Subcutaneous abdominal adipose tissue (tissue), 5 donors: ENCODE measurements at regions not wholly inside any gene's neighbourhood (a gene's known extent, or its start where the extent isn't known, plus 50 kb on each side); places are given as distances from the start of the nearest gene placed in this dataset.

Experiments used
- H3K27ac ChIP-seq: one replicate; pipeline ENCODE4 v1.7.0; 2013; ENCODE audit warnings: low read depth, mild to moderate bottlenecking, inconsistent platforms, low read length, moderate library complexity
- H3K27me3 ChIP-seq, 5 donors: one replicate each; pipeline ENCODE4 v1.7.0; 2013; ENCODE audit warnings: low read length in 5 of 5, inconsistent platforms in 1 of 5; ENCODE audit not compliant: control insufficient read depth in 5 of 5, insufficient read depth in 4 of 5
- H3K36me3 ChIP-seq, 5 donors: one replicate each; pipeline ENCODE4 v1.7.0; 2013; ENCODE audit warnings: low read length in 5 of 5; ENCODE audit not compliant: control insufficient read depth in 5 of 5, insufficient read depth in 5 of 5
- H3K4me1 ChIP-seq, 5 donors: one replicate each; pipeline ENCODE4 v1.7.0; 2013; ENCODE audit warnings: low read length in 5 of 5, mild to moderate bottlenecking in 3 of 5, moderate library complexity in 1 of 5; ENCODE audit not compliant: control insufficient read depth in 5 of 5, insufficient read depth in 5 of 5
- H3K4me3 ChIP-seq, 5 donors: one replicate each; pipeline ENCODE4 v1.7.0; 2013; ENCODE audit warnings: low read length in 5 of 5, low read depth in 1 of 5
- H3K9ac ChIP-seq, 5 donors: one replicate each; pipeline ENCODE4 v1.7.0; 2013; ENCODE audit warnings: low read length in 5 of 5, mild to moderate bottlenecking in 4 of 5, moderate library complexity in 3 of 5
- H3K9me3 ChIP-seq, 5 donors: one replicate each; pipeline ENCODE4 v1.7.0; 2013; ENCODE audit warnings: low read length in 5 of 5; ENCODE audit not compliant: control insufficient read depth in 5 of 5
- donor health status: healthy.
- donor health status: healthy.
- donor health status: healthy.
- donor health status: healthy.
- donor health status: healthy.

DNA sequence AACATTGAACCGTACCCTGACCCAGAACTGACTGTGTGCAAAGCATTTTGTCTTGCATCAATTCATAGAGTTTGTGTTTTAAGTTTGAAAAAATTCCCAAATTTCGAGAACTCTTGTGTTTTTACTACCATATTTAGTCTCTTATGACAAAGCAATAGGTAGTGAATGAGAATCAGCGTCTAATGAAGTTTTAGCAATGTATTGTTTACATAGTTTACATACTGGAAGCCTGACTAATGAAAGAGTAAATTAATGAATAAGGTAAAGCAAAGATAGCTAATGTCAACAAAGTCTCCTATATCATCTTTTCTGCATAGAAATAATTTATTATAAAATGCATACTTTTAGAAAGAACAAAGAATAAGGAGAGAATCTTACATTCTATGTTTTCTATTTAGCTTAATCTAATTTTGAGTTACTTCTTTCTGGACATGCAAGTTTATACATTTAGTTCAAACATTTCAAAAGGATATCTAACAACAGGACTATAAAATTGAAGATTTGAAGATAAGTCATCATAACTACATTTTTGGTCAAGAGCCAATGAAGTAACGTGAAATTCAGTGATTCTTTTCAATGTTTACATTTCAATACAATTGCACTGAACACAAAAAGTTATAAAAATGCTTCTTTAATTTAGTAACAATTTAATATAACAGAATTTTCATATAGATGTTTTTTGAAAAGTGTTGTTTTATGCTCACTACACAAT lies 1943.7 kb downstream of the NCAM2 start:
- Histone ChIP-seq H3K27ac (no peak overlapping the region), H3K4me1 (no peaks in the 10 kb centered on the region), H3K36me3 (no peaks in the 10 kb centered on the region), H3K9me3 (no peaks in the 10 kb centered on the region), H3K9ac (no peak overlapping the region), H3K27me3 (no peaks in the 10 kb centered on the region), H3K4me3 (no peak overlapping the region)

DNA sequence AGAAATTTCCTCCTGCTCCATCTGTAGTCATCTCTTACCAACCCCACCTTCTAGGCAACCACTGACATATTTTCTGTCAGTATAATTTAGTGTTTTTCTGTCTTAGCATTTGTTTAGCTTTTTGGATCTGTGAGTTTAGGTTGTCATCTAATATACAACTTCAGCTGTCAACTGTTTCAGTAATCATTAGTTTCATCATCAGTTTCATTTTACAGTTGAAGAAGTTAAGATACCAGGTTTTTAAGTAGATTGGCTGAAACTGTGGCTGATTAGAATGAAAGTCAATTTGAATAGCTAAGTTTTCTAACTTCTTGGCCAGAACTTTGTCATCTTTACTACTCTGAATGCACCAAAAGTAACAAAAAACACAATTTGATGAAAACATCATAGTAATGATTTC lies 1957.3 kb downstream of the NCAM2 start:
- H3K36me3 ChIP-seq = no peaks in the 10 kb centered on the region
- no peaks in the 10 kb centered on the region for H3K4me1 ChIP-seq
- no peaks in the 10 kb centered on the region for H3K9me3 ChIP-seq
- H3K27me3 ChIP-seq = no peaks in the 10 kb centered on the region
- no peak overlapping the region for H3K27ac ChIP-seq
- H3K9ac ChIP-seq = no peak overlapping the region
- H3K4me3 ChIP-seq = no peak overlapping the region

DNA sequence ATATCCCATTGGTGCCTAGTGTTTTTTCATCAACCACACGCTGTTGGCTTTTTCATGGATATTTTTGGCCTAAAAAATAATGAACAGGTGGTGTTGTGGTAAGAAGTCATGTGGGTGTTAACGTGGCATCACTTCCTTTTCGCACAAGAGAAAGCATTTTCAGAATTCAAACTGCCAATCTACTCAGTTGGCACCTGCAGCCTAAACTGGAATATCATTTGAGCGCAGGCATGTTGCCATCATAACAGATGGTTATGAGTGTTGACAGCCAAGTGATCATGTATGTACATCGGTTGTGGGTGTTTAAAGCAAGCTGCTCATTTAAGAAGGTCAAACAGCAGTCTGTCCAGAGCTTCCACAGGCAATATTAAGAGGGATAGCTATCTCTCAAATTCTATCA lies 1963.0 kb downstream of the NCAM2 start:
- Histone ChIP-seq H3K9ac (no peak overlapping the region), H3K9me3 (no peaks in the 10 kb centered on the region), H3K27ac (no peak overlapping the region), H3K4me3 (no peak overlapping the region), H3K27me3 (no peaks in the 10 kb centered on the region), H3K4me1 (no peaks in the 10 kb centered on the region), H3K36me3 (no peaks in the 10 kb centered on the region)

DNA sequence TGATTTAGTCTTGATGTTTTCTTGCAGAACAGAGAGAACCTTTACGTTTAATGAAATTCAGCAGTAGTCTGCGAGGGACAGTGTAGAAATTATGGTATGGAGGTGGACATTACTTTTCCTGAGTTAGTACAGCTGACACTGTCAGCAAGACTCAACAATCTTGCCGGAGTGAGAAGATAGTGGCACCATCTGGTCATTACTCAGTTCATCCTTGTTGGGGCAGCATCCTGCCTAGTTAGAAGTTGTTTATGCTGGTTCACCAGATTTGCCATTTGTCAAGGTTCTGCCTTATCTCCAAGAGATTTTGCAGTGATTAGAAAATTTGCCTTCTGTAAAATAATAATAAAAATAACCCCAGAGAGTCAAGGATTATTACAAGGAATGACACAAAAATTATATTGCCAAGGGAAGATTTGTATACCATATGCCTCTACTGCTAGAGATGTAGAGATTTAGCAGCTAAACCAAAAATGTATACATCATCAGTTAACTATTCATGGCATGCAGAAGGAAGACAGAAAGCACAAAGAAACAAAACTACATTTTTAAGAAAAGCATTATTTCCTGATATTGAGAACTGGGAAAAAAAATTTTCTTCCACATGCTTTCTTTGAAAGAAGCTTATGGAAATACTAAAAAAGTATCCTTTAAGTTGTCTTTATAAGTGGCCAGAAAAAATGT lies 1967.4 kb downstream of the NCAM2 start:
- no peaks in the 10 kb centered on the region for H3K4me1 ChIP-seq
- H3K9ac ChIP-seq = no peak overlapping the region
- no peak overlapping the region for H3K4me3 ChIP-seq
- no peaks in the 10 kb centered on the region for H3K9me3 ChIP-seq
- no peak overlapping the region for H3K27ac ChIP-seq
- H3K36me3 ChIP-seq = no peaks in the 10 kb centered on the region
- no peaks in the 10 kb centered on the region for H3K27me3 ChIP-seq

DNA sequence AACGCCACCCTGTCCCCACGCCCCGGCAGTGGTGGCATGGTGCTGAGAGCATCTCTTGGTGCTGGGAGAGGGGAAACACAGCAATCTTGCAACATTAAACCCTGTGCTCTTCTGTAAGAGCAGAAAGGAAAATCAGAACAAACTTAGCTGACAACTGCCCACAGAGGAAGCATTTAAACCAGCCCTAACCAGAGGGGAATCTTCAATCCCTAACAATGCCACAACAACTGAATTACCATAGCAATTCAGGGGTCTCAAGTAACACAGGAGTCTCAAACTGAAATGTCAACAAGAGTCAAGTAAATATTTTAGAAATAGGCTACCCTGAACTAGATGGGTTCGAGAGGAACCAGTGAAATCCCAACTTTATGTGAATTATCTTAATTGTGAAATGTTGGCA lies 1983.6 kb downstream of the NCAM2 start:
- H3K9me3 ChIP-seq = peaks cover 0 to 8% (median 0%) of the 10 kb centered on the region in 5 donors
- H3K27me3 ChIP-seq = no peaks in the 10 kb centered on the region
- H3K4me3 ChIP-seq = no peak overlapping the region
- H3K9ac ChIP-seq = no peak overlapping the region
- no peak overlapping the region for H3K27ac ChIP-seq
- no peaks in the 10 kb centered on the region for H3K4me1 ChIP-seq
- H3K36me3 ChIP-seq = no peaks in the 10 kb centered on the region

DNA sequence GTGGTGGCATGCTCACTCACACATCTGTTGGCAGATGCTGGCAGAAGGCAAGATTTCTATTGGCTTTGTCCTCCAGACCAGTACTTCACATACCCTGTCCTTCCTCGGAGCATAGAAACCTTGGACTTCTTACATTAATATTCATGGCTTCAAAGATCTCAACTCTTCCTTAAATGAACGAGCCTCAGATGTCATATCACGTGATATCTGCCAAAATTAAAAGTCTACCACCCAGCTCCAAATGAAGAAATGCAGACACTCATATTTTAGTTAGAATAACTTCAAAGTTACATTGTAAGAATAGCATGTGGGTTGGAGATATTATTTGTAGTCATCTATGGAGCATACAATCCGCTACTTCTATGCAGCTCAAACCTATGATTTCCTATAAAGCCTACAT lies 1994.9 kb downstream of the NCAM2 start:
- H3K9me3 ChIP-seq = no peaks in the 10 kb centered on the region
- no peaks in the 10 kb centered on the region for H3K4me1 ChIP-seq
- no peaks in the 10 kb centered on the region for H3K36me3 ChIP-seq
- no peak overlapping the region for H3K9ac ChIP-seq
- no peak overlapping the region for H3K4me3 ChIP-seq
- no peaks in the 10 kb centered on the region for H3K27me3 ChIP-seq
- no peak overlapping the region for H3K27ac ChIP-seq

DNA sequence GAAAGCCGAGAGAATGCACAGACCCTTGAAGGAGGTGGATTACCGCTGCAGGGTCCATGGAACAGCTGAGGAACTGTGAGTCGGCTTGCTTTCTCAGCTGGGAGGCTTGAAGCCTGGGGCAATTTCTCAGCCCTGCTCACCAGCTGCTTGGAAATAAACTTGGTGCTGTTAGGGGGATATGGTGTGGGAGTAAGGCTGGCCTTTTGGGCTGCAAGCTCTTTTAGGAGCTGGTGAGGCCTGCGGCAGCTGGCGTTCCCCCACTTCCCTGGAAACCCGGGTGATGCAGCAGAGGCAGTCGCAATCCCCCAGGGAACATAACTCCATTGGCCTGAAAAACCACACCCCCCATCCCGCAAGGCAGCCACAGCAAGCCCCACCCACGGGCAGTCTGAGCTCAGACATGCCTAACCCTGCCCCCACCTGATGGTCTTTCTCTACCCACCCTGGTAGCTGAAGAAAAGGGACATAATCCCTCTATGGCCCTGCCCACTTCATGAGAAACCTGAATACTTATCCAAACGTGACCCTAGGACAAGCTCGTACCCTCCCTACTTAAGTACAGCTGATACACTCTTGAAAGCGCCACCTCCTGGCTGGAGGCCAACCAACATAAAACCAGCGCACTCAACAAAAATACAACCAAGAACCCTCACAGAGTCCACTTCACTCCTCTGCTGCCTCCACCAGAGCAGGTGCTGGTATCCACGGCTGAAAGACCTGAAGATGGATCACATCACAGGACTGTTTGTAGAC lies 1995.8 kb downstream of the NCAM2 start:
- no peaks in the 10 kb centered on the region for H3K9me3 ChIP-seq
- H3K36me3 ChIP-seq = no peaks in the 10 kb centered on the region
- no peak overlapping the region for H3K27ac ChIP-seq
- H3K27me3 ChIP-seq = no peaks in the 10 kb centered on the region
- H3K9ac ChIP-seq = no peak overlapping the region
- H3K4me3 ChIP-seq = no peak overlapping the region
- no peaks in the 10 kb centered on the region for H3K4me1 ChIP-seq

DNA sequence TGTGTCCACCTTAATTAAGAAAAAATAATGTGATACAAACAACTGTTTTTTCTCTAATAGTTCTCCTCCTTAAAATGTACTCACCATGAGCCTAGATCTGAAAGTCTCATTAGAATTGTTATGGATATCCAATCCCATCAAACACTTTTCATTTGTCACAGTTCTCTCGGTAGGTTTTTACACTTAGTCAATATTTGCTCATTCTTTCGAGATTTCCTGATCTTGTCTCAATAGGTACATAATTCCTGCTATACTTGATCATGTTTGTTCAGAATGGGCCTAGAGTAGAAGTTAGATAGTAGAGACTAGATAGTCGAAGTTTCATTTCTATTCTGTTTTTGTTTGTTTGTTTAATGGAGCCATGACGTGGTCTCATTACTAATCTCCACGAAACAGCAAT lies 2005.7 kb downstream of the NCAM2 start:
- H3K9me3 ChIP-seq = no peaks in the 10 kb centered on the region
- H3K27me3 ChIP-seq = no peaks in the 10 kb centered on the region
- H3K27ac ChIP-seq = no peak overlapping the region
- no peak overlapping the region for H3K4me3 ChIP-seq
- H3K36me3 ChIP-seq = no peaks in the 10 kb centered on the region
- no peaks in the 10 kb centered on the region for H3K4me1 ChIP-seq
- no peak overlapping the region for H3K9ac ChIP-seq

DNA sequence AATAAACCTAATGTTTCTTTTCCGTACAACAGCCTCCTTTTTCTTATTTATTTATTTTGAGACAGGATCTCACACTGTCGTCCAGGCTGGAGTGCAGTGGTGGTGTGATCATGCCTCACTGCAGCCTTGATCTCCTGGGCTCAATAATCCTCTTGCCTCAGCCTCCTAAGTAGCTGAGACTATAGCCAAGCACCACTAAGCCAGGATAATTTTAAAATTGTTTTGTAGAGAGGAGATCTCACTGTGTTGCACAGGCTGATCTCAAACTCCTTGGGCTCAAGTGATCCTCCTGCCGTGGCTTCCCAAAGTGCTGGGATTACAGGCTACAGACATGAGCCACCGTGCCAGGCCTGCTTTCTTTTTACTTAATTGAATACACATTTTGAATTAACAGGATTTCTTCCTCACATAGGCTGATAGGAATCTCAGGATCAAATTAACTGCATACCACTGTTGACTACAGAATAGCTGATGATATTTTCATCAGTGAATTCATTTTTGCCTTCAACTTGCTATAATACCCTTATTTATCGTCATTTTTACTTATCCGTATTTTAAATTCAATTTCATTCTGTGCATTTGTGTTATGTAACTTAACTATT lies 2010.5 kb downstream of the NCAM2 start:
- Histone ChIP-seq H3K4me3 (no peak overlapping the region), H3K36me3 (no peaks in the 10 kb centered on the region), H3K4me1 (no peaks in the 10 kb centered on the region), H3K9me3 (no peaks in the 10 kb centered on the region), H3K9ac (no peak overlapping the region), H3K27ac (no peak overlapping the region), H3K27me3 (no peaks in the 10 kb centered on the region)

DNA sequence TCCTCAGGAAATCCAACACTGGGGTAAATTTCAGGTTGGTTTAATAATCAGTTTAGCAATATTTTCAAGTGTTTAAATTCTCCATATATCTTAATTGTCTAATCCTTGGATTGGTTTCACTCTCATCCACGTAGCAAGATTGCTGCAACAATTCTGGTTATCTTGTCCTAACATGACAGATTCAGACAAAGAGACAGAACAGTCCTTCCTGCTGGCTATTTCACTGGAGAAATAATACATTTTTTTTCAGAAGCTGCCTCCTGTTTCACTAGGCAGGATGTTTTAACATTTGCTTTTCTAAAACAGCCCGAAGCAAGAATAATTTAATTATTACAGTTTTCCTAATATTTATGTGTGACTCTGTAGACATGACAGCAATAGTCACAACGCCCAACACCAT lies 2011.2 kb downstream of the NCAM2 start:
- Histone ChIP-seq H3K4me1 (no peaks in the 10 kb centered on the region), H3K9me3 (no peaks in the 10 kb centered on the region), H3K27me3 (no peaks in the 10 kb centered on the region), H3K9ac (no peak overlapping the region), H3K4me3 (no peak overlapping the region), H3K36me3 (no peaks in the 10 kb centered on the region), H3K27ac (no peak overlapping the region)
